Osteoblast (primary cell): ENCODE measurements at regions not wholly inside any gene's neighbourhood (a gene's known extent, or its start where the extent isn't known, plus 50 kb on each side); places are given as distances from the start of the nearest gene placed in this dataset. TPM values are rescaled to one million over a fixed set of nuclear protein-coding genes. Genes with fewer than 3 reads are reported as not detected.

Source experiments
- DNase-seq: peaks from one replicate; pipeline ENCODE4 v3.0.0; 2011; ENCODE audit warnings: low spot score, mixed read lengths; ENCODE audit not compliant: insufficient read length; ENCODE audit errors: missing footprints
- H2AFZ ChIP-seq: 2 replicates; pipeline ENCODE4 v1.6.0; 2011; ENCODE audit warnings: mild to moderate bottlenecking, low read length
- H3K27ac ChIP-seq: 2 replicates; pipeline ENCODE4 v1.5.1; 2011; ENCODE audit warnings: mild to moderate bottlenecking, low read depth, low read length, moderate library complexity
- H3K27me3 ChIP-seq: 2 replicates; pipeline ENCODE4 v1.6.0; 2012; ENCODE audit warnings: mild to moderate bottlenecking, control low read depth, inconsistent platforms, low read length, moderate library complexity; ENCODE audit not compliant: insufficient read depth
- H3K36me3 ChIP-seq: 2 replicates; pipeline ENCODE4 v1.5.1; 2011; ENCODE audit warnings: mild to moderate bottlenecking, low read length, control low read depth, moderate library complexity; ENCODE audit not compliant: insufficient read depth
- H3K4me1 ChIP-seq: 2 replicates; pipeline ENCODE4 v1.5.1; 2011; ENCODE audit warnings: mild to moderate bottlenecking, low read length, control low read depth, moderate library complexity; ENCODE audit not compliant: insufficient read depth
- H3K4me2 ChIP-seq: 2 replicates; pipeline ENCODE4 v1.6.0; 2011; ENCODE audit warnings: mild to moderate bottlenecking, low read length; ENCODE audit not compliant: insufficient read depth
- H3K4me3 ChIP-seq: fragments of 200-600 bp; sonication (generic); 3 replicates; pipeline ENCODE4 v1.5.1; 2012; ENCODE audit warnings: mild to moderate bottlenecking, low read length, inconsistent platforms; ENCODE audit not compliant: insufficient read depth
- H3K79me2 ChIP-seq: 2 replicates; pipeline ENCODE4 v1.6.0; 2012; ENCODE audit warnings: mild to moderate bottlenecking, low read length, control low read depth, inconsistent platforms; ENCODE audit not compliant: insufficient read depth
- H3K9me3 ChIP-seq: 2 replicates; pipeline ENCODE4 v1.5.1; 2011; ENCODE audit warnings: low read depth, low read length, control low read depth
- H4K20me1 ChIP-seq: 2 replicates; pipeline ENCODE4 v1.6.0; 2012; ENCODE audit warnings: mild to moderate bottlenecking, low read length, control low read depth; ENCODE audit not compliant: insufficient read depth
- small RNA-seq: library from RNA; depleted of rRNA; stranded (forward); fragments of <200 nt; gene quantifications from one replicate; pipeline ENCODE3, GENCODE V24; 2012
- TF ChIP-seq, protein P1 (sequence below): IDR thresholded peaks from 2 replicates; pipeline ENCODE4 v1.5.1; 2011; ENCODE audit warnings: mild to moderate bottlenecking, low read depth, low read length, moderate library complexity; ENCODE audit errors: extremely low read depth

DNA sequence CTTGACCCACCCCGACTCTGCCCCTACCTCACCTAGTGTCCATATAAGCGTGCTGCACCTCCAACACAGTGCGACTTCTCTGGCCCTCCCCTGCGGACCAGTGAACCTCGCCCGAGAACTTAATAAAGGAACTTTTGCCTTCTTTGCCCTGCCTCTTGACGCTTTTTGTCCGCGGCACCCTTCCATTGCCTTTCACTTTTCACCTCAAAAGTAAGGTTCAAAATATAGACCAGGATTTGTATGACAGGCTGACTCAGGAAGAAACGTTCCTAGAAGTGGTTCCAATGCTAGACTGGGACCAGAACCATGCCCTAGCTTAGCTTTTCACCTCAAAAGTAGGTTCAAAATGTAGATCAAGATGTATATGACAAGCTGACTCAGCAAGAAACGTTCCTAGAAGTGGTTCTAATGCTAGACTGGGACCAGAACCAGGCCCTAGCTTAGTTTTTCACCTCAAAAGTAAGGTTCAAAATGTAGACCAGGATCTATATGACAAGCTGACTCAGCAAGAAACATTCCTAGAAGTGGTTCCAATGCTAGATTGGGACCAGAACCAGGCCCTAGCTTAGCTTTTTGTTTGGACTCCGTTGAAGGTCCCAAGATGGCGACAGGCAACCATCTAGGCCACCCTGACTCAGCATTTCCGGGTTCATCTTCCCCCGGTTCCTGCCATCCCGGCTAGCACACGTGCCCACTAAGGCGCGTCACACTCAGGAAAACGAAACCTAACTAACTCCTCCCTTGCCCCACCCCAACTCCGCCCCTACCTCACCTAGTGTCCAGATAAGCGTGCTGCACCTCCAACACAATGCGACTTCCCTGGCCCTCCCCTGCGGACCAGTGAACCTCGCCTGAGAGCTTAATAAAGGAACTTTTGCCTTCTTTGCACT is 51.0 kb upstream of the TMEM97 start:
- Histone ChIP-seq H3K4me3 (no peak overlapping the region), H3K27me3 (no peaks in the 10 kb centered on the region), H3K4me1 (peaks cover 12% of the 10 kb centered on the region), H3K9me3 (peaks cover 3% of the 10 kb centered on the region), H3K4me2 (no peak overlapping the region), H3K36me3 (no peaks in the 10 kb centered on the region), H2AFZ (no peak overlapping the region), H3K27ac (no peak overlapping the region), H4K20me1 (no peaks in the 10 kb centered on the region), H3K79me2 (no peaks in the 10 kb centered on the region)
- TF ChIP-seq, protein P1, sequence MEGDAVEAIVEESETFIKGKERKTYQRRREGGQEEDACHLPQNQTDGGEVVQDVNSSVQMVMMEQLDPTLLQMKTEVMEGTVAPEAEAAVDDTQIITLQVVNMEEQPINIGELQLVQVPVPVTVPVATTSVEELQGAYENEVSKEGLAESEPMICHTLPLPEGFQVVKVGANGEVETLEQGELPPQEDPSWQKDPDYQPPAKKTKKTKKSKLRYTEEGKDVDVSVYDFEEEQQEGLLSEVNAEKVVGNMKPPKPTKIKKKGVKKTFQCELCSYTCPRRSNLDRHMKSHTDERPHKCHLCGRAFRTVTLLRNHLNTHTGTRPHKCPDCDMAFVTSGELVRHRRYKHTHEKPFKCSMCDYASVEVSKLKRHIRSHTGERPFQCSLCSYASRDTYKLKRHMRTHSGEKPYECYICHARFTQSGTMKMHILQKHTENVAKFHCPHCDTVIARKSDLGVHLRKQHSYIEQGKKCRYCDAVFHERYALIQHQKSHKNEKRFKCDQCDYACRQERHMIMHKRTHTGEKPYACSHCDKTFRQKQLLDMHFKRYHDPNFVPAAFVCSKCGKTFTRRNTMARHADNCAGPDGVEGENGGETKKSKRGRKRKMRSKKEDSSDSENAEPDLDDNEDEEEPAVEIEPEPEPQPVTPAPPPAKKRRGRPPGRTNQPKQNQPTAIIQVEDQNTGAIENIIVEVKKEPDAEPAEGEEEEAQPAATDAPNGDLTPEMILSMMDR, result no peak
- no peak for DNase-seq

DNA sequence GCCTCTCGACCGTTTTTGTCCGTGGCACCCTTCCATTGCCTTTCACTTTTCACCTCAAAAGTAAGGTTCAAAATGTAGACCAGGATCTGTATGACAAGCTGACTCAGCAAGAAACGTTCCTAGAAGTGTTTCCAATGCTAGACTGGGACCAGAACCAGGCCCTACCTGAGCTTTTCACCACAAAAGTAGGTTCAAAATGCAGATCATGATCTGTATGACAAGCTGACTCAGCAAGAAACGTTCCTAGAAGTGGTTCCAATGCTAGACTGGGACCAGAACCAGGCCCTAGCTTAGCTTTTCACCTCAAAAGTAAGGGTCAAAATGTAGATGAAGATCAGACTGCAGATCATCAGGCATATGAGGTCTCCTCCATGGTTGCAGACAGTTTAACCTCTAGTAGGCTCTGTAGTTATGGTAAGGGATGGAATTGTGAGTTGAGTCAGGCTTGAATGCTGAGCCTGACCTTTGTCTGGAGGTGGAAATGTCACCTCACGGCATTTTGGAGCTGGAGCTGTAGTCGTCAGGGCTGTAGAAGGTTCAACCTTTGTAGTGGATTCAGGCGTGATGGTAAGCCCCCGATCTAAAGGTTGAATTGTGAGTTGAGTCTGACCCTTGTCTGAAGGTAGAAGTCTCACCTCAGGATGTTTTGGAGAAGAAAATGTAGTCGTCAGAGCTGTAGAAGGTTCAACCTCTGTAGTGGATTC is 50.2 kb upstream of the TMEM97 start:
- peaks cover 12% of the 10 kb centered on the region for H3K4me1 ChIP-seq
- no peaks in the 10 kb centered on the region for H3K9me3 ChIP-seq
- no peak overlapping the region for H3K4me2 ChIP-seq
- DNase-seq, result no peak
- H3K4me3 ChIP-seq, result no peak overlapping the region
- H3K79me2 ChIP-seq, result no peaks in the 10 kb centered on the region
- no peak overlapping the region for H2AFZ ChIP-seq
- no peaks in the 10 kb centered on the region for H3K27me3 ChIP-seq
- no peaks in the 10 kb centered on the region for H3K36me3 ChIP-seq
- no peaks in the 10 kb centered on the region for H4K20me1 ChIP-seq
- no peak overlapping the region for H3K27ac ChIP-seq
- TF ChIP-seq, protein P1, result no peak

Small RNAs in the stretch of these regions (small RNA-seq; reads per million reads assigned to genes)
- not detected for gene AC061975.2
